ENCODE measurements at regions not wholly inside any gene's neighbourhood (a gene's known extent, or its start where the extent isn't known, plus 50 kb on each side); places are given as distances from the start of the nearest gene placed in this dataset.

DNA sequence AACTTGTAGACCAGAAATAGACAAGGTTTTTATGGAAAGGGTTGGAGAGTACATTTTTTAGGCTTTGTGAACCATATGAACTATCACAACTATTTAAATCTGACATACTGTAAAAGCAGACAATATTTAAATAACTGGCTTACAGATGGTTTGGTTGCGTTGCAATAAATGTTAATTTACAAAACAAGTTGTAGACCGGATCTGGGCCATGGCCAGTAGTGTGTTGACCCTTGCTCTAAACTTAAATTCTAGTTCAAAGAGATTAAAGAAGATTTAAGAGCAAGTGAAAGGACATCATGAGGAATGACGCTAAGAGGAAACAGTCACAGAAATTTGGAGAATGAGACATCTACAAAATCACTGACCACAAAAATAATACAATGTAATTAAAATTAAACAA lies 652.7 kb downstream of the DCDC2C start:
- no peak overlapping the region for H3K4me3 ChIP-seq (ENCODE audit: low read depth, low read length)
- DNase-seq (ENCODE audit: low read depth) = no peak
- TF ChIP-seq, protein P1, sequence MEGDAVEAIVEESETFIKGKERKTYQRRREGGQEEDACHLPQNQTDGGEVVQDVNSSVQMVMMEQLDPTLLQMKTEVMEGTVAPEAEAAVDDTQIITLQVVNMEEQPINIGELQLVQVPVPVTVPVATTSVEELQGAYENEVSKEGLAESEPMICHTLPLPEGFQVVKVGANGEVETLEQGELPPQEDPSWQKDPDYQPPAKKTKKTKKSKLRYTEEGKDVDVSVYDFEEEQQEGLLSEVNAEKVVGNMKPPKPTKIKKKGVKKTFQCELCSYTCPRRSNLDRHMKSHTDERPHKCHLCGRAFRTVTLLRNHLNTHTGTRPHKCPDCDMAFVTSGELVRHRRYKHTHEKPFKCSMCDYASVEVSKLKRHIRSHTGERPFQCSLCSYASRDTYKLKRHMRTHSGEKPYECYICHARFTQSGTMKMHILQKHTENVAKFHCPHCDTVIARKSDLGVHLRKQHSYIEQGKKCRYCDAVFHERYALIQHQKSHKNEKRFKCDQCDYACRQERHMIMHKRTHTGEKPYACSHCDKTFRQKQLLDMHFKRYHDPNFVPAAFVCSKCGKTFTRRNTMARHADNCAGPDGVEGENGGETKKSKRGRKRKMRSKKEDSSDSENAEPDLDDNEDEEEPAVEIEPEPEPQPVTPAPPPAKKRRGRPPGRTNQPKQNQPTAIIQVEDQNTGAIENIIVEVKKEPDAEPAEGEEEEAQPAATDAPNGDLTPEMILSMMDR (conservative IDR thresholded peaks at IDR 0.05; ENCODE audit: low read depth, low read length) = no peak

DNA sequence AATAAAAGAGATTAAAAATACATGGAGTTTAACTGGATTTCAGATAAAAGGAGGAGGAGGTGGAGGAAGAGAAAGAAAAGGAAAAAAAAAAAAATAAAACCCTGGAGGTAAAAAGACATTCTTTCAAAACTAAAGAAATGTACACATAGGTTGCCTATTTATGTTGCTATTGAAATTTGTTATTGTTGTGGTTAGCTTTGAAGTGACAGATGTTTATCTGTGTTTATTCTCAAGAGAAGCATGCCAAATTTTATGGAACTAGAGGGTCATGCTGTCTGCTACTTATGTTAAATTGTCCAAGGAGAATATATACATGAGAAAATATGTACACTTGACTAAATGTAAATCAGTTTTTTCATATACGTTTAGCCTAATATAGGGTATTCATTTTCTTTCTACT lies 653.2 kb downstream of the DCDC2C start:
- TF ChIP-seq, protein P1 (conservative IDR thresholded peaks at IDR 0.05; ENCODE audit: low read depth, low read length) = no peak
- H3K4me3 ChIP-seq (ENCODE audit: low read depth, low read length) = no peak overlapping the region
- no peak for DNase-seq (ENCODE audit: low read depth)

DNA sequence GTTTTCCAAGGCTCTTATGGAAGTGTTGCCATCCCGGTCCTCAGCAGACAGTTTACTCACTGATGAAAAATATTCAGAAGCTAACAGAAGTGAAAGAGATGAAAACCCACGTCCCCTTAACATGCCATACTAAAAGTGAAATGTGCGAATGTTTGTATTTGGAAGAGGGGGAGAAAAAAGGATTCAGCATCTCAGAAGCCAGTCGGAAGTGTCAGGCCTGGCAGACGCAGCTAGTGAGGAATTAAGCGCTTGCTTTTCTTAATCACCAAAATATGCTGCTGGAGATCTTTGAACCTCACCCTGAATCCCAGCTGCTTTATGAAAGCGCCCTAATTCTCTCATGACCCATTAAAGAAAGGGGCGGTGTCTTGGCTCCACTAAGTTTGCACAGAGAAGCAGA lies 653.7 kb downstream of the DCDC2C start:
- DNase-seq (ENCODE audit: low read depth) = no peak
- H3K4me3 ChIP-seq (ENCODE audit: low read depth, low read length) = no peak overlapping the region
- TF ChIP-seq, protein P1 (conservative IDR thresholded peaks at IDR 0.05; ENCODE audit: low read depth, low read length) = no peak

DNA sequence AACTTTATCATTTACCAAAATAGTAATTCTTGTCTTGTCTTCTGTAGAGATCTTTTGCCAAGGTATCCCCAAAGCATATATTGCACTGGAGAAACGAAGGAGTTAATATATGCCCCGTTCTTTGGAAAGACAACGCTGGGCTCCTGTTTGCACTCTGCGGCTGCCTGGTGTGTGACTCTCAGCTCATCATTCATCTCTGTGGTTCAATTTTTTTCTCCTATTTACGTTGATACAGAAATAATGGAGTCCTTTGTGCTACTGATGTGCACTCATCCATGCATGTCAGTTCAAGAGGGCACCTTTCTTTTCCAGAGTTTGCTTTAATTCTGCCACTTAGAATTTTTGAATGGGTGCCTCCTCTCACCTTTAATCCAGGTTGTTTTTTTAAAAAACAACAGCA lies 655.5 kb downstream of the DCDC2C start:
- H3K4me3 ChIP-seq (ENCODE audit: low read depth, low read length) = no peak overlapping the region
- no peak for DNase-seq (ENCODE audit: low read depth)
- TF ChIP-seq, protein P1 (conservative IDR thresholded peaks at IDR 0.05; ENCODE audit: low read depth, low read length) = no peak

DNA sequence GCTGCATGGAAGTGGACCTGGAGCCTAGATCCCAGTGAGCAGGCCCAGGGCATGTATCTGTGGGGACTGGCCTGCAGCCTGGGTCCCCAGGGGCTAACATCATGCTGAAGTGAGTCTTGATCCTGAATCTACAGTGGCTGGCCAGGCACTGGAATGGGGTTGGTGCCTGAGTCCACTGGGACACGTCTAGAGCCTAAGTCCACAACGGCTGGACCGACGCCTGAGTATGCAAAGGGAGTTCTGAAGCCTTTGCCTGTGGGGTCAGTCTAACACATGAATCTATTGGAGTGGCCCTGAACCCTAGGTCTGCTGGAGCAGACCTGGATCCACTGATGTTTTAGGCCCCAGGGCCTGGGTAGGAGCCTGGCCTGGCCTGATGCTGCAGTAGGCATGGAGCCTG lies 665.5 kb downstream of the DCDC2C start:
- TF ChIP-seq, protein P1 (conservative IDR thresholded peaks at IDR 0.05; ENCODE audit: low read depth, low read length) = no peak
- no peak for DNase-seq (ENCODE audit: low read depth)
- H3K4me3 ChIP-seq (ENCODE audit: low read depth, low read length) = no peak overlapping the region

DNA sequence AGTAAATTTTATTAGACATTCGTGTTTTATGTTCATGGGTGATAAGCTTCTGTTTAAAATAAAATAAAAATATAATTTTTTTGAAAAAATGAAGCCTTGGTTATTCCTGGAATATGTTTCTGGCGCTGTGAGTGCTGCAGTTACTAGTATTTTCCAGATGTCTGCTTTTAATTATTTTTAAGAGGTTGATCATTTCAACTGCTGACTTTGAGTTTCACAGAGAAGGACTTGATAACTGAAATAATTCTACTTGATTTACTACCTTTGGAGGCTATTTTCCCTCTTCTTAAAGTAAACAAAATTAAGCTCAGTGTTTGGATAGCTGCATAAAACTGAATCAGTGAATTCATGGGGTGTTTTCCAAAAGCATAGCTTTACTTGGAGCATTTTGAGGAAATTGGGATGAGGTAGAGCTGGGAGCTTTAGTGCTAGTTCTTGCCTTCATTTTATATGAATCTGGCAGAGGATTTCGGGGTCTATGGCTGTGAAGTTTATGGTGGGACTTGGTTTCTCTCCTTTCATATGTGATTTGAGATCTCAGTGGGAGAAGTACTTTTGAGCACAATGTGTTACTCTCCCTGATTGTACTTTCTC lies 666.5 kb downstream of the DCDC2C start:
- DNase-seq (ENCODE audit: low read depth) = no peak
- TF ChIP-seq, protein P1 (conservative IDR thresholded peaks at IDR 0.05; ENCODE audit: low read depth, low read length) = no peak
- no peak overlapping the region for H3K4me3 ChIP-seq (ENCODE audit: low read depth, low read length)

DNA sequence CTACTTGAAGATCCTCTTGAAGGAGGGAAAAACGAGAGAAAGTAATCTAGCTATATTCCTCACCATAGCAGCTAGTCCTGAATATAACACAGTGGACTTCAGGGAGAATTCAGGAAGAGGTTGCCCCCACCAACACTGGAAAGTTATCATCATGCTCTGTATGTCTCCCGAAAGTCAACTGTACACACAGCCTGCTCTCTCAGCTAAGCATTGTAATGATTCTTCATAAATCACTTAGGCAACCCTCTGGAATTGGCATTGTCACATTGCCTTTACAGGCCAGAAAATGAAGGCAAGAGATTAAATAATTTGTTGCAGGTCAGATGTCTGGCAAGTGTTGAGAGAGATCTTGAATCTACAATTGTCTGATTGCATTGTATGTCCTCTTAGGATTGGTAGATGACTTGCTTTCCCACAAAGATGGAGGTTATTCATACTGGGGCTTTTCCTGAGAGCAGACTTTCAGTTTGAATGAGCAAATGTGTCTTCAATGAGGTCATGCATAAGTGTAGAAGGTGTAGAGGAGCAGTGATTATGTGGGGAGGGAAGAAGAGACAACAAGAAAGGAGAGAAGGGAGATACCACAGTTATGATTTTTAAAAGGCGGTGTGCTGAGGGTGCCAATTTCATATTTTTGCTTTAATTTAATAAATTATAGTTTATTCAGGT lies 667.2 kb downstream of the DCDC2C start:
- TF ChIP-seq, protein P1 (conservative IDR thresholded peaks at IDR 0.05; ENCODE audit: low read depth, low read length) = no peak
- H3K4me3 ChIP-seq (ENCODE audit: low read depth, low read length) = no peak overlapping the region
- no peak for DNase-seq (ENCODE audit: low read depth)
